HepG2 (cell line): ENCODE measurements at regions not wholly inside any gene's neighbourhood (a gene's known extent, or its start where the extent isn't known, plus 50 kb on each side); places are given as distances from the start of the nearest gene placed in this dataset.

ENCODE experiments used
- CENPT ChIP-seq: sonication (generic); formaldehyde crosslinking; IDR thresholded peaks from 2 replicates; pipeline ENCODE4 v1.8.0; 2022; ENCODE audit warnings: low read depth, mild to moderate bottlenecking, moderate library complexity, missing genetic modification reagents
- CHD4 ChIP-seq: fragments of 200-600 bp; sonication (generic); IDR thresholded peaks from 2 replicates; pipeline ENCODE4 v1.7.0; 2017; ENCODE audit warnings: mild to moderate bottlenecking, low read length, borderline replicate concordance
- ERF ChIP-seq: IDR thresholded peaks from 2 replicates; pipeline ENCODE4 v1.6.1; 2018; ENCODE audit warnings: missing biosample characterization, missing genetic modification reagents
- GABPB1 ChIP-seq: IDR thresholded peaks from 2 replicates; pipeline ENCODE4 v1.6.1; 2016; ENCODE audit warnings: mild to moderate bottlenecking, missing genetic modification reagents, moderate library complexity, missing compliant biosample characterization
- HNRNPH1 ChIP-seq: fragments of 200-400 bp; formaldehyde crosslinking; optimal IDR thresholded peaks from 2 replicates; pipeline ENCODE3; 2017; ENCODE audit warnings: mild to moderate bottlenecking, low read depth, low read length
- KDM6A ChIP-seq: IDR thresholded peaks from 2 replicates; pipeline ENCODE4 v1.6.1; 2016; ENCODE audit warnings: low read depth
- KMT2B ChIP-seq: IDR thresholded peaks from 2 replicates; pipeline ENCODE4 v1.6.1; 2016; ENCODE audit warnings: missing genetic modification reagents, missing compliant biosample characterization
- PHF5A ChIP-seq: IDR thresholded peaks from one replicate; pipeline ENCODE4 v1.6.1; 2018; ENCODE audit warnings: low read depth, missing genetic modification reagents; ENCODE audit not compliant: unreplicated experiment
- RFXAP ChIP-seq: sonication (generic); formaldehyde crosslinking; IDR thresholded peaks from 2 replicates; pipeline ENCODE4 v1.4.0; 2020; ENCODE audit warnings: missing genetic modification reagents, borderline replicate concordance
- ZNF235 ChIP-seq: sonication (generic); formaldehyde crosslinking; IDR thresholded peaks from 2 replicates; pipeline ENCODE4 v1.8.1; 2023; ENCODE audit warnings: mild to moderate bottlenecking, missing genetic modification reagents, borderline replicate concordance
- ZNF556 ChIP-seq: sonication (generic); formaldehyde crosslinking; IDR thresholded peaks from 2 replicates; pipeline ENCODE4 v1.4.0; 2020; ENCODE audit warnings: mild to moderate bottlenecking, missing genetic modification reagents, borderline replicate concordance
- ZNF724P ChIP-seq: sonication (generic); formaldehyde crosslinking; IDR thresholded peaks from 2 replicates; pipeline ENCODE4 v1.8.0; 2022; ENCODE audit warnings: missing genetic modification reagents, borderline replicate concordance
- ZNF75D ChIP-seq: sonication (generic); formaldehyde crosslinking; IDR thresholded peaks from 2 replicates; pipeline ENCODE4 v1.8.1; 2023; ENCODE audit warnings: missing genetic modification reagents, mild to moderate bottlenecking, borderline replicate concordance
- TF ChIP-seq, protein P1 (sequence below): fragments of 450-650 bp; IDR thresholded peaks from 2 replicates; pipeline ENCODE4 v1.6.1; 2017; ENCODE audit warnings: mild to moderate bottlenecking
- TF ChIP-seq, protein P2 (sequence below): sonication (generic); formaldehyde crosslinking; IDR thresholded peaks from 2 replicates; pipeline ENCODE4 v1.4.0; 2020; ENCODE audit warnings: mild to moderate bottlenecking, missing genetic modification reagents
- TF ChIP-seq, protein P3 (sequence below): sonication (generic); formaldehyde crosslinking; IDR thresholded peaks from 2 replicates; pipeline ENCODE4 v1.4.0; 2020; ENCODE audit warnings: missing genetic modification reagents
- TF ChIP-seq, protein P4 (sequence below): sonication (generic); formaldehyde crosslinking; IDR thresholded peaks from 2 replicates; pipeline ENCODE4 v1.4.0; 2020; ENCODE audit warnings: missing genetic modification reagents, borderline replicate concordance
- TF ChIP-seq, protein P5 (sequence below): sonication (generic); IDR thresholded peaks from 2 replicates; pipeline ENCODE4 v1.6.1; 2016; ENCODE audit warnings: low read depth, borderline replicate concordance

DNA sequence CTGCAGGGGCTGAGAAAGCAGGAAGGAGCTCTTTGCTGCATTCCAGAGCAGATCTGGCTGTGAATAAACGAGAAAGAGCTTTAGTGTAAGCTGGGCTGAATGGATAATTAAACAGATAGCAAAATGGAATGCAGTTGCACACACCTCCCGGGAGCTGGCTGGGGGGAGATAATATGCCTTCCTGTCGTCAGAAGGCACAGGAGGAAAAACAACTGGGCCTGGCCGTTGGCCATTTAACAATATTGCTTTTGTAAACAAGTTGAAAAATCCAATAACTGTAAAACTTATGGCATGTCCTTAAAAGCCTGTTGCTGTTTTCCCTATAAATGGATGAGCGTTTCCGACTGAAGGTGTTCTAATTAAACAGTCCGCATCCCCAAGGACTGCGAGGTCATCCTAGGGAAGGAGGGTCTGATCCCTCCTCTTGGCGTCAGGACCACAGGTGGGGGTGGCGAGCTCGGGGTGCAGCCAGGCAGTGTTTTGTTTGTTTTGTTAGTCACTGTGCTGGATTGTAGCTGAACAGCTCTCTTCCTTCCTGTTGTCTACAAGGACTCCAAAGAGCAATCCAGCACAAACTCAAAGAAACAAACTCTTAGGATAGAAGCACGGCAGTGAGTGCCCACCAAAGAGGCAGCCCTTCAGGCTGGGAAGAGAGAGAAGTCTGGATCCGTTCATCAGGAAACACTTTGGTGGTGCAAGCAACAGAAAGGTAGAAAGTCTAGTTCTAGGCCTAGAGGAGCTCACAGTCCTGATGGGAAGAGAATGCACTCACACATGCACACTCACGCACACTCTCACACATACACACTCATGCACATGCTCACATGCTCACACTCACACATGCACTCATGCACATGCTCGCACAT, 133.4 kb upstream of the SMAD3 start (continued):
- TF ChIP-seq, protein P1, sequence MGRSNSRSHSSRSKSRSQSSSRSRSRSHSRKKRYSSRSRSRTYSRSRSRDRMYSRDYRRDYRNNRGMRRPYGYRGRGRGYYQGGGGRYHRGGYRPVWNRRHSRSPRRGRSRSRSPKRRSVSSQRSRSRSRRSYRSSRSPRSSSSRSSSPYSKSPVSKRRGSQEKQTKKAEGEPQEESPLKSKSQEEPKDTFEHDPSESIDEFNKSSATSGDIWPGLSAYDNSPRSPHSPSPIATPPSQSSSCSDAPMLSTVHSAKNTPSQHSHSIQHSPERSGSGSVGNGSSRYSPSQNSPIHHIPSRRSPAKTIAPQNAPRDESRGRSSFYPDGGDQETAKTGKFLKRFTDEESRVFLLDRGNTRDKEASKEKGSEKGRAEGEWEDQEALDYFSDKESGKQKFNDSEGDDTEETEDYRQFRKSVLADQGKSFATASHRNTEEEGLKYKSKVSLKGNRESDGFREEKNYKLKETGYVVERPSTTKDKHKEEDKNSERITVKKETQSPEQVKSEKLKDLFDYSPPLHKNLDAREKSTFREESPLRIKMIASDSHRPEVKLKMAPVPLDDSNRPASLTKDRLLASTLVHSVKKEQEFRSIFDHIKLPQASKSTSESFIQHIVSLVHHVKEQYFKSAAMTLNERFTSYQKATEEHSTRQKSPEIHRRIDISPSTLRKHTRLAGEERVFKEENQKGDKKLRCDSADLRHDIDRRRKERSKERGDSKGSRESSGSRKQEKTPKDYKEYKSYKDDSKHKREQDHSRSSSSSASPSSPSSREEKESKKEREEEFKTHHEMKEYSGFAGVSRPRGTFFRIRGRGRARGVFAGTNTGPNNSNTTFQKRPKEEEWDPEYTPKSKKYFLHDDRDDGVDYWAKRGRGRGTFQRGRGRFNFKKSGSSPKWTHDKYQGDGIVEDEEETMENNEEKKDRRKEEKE, result no peak
- TF ChIP-seq ZNF556 (CRISPR knock-in tag), result peak; percentile 65; the same call in 1 of the 2 replicates
- no peak for TF ChIP-seq HNRNPH1
- TF ChIP-seq GABPB1 (CRISPR knock-in tag), result peak; percentile 32; the same call in 1 of the 2 replicates
- TF ChIP-seq, protein P2, sequence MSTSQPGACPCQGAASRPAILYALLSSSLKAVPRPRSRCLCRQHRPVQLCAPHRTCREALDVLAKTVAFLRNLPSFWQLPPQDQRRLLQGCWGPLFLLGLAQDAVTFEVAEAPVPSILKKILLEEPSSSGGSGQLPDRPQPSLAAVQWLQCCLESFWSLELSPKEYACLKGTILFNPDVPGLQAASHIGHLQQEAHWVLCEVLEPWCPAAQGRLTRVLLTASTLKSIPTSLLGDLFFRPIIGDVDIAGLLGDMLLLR (CRISPR knock-in tag), result no peak
- TF ChIP-seq ZNF724P (CRISPR knock-in tag), result no peak
- TF ChIP-seq PHF5A (CRISPR knock-in tag), result peak; percentile 56
- TF ChIP-seq ZNF235 (CRISPR knock-in tag), result no peak
- peak; percentile 83 for TF ChIP-seq ERF
- no peak for TF ChIP-seq CENPT
- TF ChIP-seq, protein P3, sequence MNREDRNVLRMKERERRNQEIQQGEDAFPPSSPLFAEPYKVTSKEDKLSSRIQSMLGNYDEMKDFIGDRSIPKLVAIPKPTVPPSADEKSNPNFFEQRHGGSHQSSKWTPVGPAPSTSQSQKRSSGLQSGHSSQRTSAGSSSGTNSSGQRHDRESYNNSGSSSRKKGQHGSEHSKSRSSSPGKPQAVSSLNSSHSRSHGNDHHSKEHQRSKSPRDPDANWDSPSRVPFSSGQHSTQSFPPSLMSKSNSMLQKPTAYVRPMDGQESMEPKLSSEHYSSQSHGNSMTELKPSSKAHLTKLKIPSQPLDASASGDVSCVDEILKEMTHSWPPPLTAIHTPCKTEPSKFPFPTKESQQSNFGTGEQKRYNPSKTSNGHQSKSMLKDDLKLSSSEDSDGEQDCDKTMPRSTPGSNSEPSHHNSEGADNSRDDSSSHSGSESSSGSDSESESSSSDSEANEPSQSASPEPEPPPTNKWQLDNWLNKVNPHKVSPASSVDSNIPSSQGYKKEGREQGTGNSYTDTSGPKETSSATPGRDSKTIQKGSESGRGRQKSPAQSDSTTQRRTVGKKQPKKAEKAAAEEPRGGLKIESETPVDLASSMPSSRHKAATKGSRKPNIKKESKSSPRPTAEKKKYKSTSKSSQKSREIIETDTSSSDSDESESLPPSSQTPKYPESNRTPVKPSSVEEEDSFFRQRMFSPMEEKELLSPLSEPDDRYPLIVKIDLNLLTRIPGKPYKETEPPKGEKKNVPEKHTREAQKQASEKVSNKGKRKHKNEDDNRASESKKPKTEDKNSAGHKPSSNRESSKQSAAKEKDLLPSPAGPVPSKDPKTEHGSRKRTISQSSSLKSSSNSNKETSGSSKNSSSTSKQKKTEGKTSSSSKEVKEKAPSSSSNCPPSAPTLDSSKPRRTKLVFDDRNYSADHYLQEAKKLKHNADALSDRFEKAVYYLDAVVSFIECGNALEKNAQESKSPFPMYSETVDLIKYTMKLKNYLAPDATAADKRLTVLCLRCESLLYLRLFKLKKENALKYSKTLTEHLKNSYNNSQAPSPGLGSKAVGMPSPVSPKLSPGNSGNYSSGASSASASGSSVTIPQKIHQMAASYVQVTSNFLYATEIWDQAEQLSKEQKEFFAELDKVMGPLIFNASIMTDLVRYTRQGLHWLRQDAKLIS, result no peak
- no peak for TF ChIP-seq ZNF75D
- TF ChIP-seq, protein P4, sequence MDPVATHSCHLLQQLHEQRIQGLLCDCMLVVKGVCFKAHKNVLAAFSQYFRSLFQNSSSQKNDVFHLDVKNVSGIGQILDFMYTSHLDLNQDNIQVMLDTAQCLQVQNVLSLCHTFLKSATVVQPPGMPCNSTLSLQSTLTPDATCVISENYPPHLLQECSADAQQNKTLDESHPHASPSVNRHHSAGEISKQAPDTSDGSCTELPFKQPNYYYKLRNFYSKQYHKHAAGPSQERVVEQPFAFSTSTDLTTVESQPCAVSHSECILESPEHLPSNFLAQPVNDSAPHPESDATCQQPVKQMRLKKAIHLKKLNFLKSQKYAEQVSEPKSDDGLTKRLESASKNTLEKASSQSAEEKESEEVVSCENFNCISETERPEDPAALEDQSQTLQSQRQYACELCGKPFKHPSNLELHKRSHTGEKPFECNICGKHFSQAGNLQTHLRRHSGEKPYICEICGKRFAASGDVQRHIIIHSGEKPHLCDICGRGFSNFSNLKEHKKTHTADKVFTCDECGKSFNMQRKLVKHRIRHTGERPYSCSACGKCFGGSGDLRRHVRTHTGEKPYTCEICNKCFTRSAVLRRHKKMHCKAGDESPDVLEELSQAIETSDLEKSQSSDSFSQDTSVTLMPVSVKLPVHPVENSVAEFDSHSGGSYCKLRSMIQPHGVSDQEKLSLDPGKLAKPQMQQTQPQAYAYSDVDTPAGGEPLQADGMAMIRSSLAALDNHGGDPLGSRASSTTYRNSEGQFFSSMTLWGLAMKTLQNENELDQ (CRISPR knock-in tag), result no peak
- TF ChIP-seq CHD4, result no peak
- TF ChIP-seq, protein P5, sequence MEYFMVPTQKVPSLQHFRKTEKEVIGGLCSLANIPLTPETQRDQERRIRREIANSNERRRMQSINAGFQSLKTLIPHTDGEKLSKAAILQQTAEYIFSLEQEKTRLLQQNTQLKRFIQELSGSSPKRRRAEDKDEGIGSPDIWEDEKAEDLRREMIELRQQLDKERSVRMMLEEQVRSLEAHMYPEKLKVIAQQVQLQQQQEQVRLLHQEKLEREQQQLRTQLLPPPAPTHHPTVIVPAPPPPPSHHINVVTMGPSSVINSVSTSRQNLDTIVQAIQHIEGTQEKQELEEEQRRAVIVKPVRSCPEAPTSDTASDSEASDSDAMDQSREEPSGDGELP, result no peak; the same call in 1 of the 2 replicates
- TF ChIP-seq RFXAP, result no peak
- TF ChIP-seq KDM6A (CRISPR knock-in tag), result no peak
- no peak for TF ChIP-seq KMT2B
- TF ChIP-seq, all 625 proteins: peak for 145
